Medulla oblongata (tissue), 1 donor: ENCODE measurements at regions not wholly inside any gene's neighbourhood (a gene's known extent, or its start where the extent isn't known, plus 50 kb on each side); places are given as distances from the start of the nearest gene placed in this dataset.
"Not testable (repeated sequence)": the region's sequence is repeated elsewhere in the genome, so short reads cannot be mapped to it uniquely, and the experiment has no call there.

Experiments used
- DNase-seq: peaks from one replicate; pipeline ENCODE4 v3.0.0-alpha.2; 2015; ENCODE audit errors: extremely low spot score

GRCh38 chr4:173618648-173619047, 88.6 kb upstream of the HAND2 start:
- DNase-seq: not testable (repeated sequence)

GRCh38 chr4:173609158-173609557, 79.1 kb upstream of the HAND2 start:
- no peak for DNase-seq

- DNase-seq: not testable (repeated sequence)
Measured at GRCh38 chr4:173608632-173609031, 78.6 kb upstream of the HAND2 start.

GRCh38 chr4:173591760-173592159, 61.7 kb upstream of the HAND2 start:
- no peak for DNase-seq

GRCh38 chr4:173590697-173591096, 60.7 kb upstream of the HAND2 start:
- no peak for DNase-seq

- no peak for DNase-seq
Measured at GRCh38 chr4:173585876-173586572, 56.0 kb upstream of the HAND2 start.

GRCh38 chr4:173584506-173584905, 54.5 kb upstream of the HAND2 start:
- no peak for DNase-seq
